RWPE2 (cell line): ENCODE measurements at regions not wholly inside any gene's neighbourhood (a gene's known extent, or its start where the extent isn't known, plus 50 kb on each side); places are given as distances from the start of the nearest gene placed in this dataset.

Experiments
- ATAC-seq: fragments of 200-7000 bp; cut with Tn5 transposase; 3 replicates; pipeline ENCODE4 v1.9.1; 2021; ENCODE audit warnings: low read depth
- DNase-seq: peaks from one replicate; pipeline ENCODE4 v3.0.0-alpha.2; 2020; ENCODE audit warnings: low spot score
- H3K27ac ChIP-seq: fragments of 450-650 bp; 2 replicates; pipeline ENCODE4 v1.5.1; 2017; ENCODE audit warnings: mild to moderate bottlenecking; ENCODE audit not compliant: poor library complexity, severe bottlenecking
- H3K27me3 ChIP-seq: fragments of 250-450 bp; sonication (Bioruptor Pico); 2 replicates; pipeline ENCODE4 v1.5.1; 2021; ENCODE audit warnings: mild to moderate bottlenecking, moderate library complexity; ENCODE audit not compliant: insufficient read depth, poor library complexity, severe bottlenecking
- H3K36me3 ChIP-seq: fragments of 250-450 bp; sonication (Bioruptor Pico); 2 replicates; pipeline ENCODE4 v1.5.1; 2020; ENCODE audit warnings: low read depth, mild to moderate bottlenecking, moderate library complexity
- H3K4me1 ChIP-seq: fragments of 250-450 bp; sonication (Bioruptor Pico); 2 replicates; pipeline ENCODE4 v1.5.1; 2021; ENCODE audit warnings: mild to moderate bottlenecking, moderate library complexity; ENCODE audit not compliant: insufficient read depth, poor library complexity, severe bottlenecking
- H3K4me3 ChIP-seq: fragments of 250-450 bp; sonication (Bioruptor Pico); 2 replicates; pipeline ENCODE4 v1.5.1; 2021; ENCODE audit warnings: mild to moderate bottlenecking, moderate library complexity; ENCODE audit not compliant: severe bottlenecking
- H3K9me3 ChIP-seq: fragments of 250-450 bp; sonication (Bioruptor Pico); 2 replicates; pipeline ENCODE4 v1.5.1; 2021; ENCODE audit warnings: mild to moderate bottlenecking, moderate library complexity; ENCODE audit not compliant: severe bottlenecking
- TF ChIP-seq, protein P1 (sequence below): fragments of 450-650 bp; IDR thresholded peaks from one replicate; pipeline ENCODE4 v1.5.1; 2017; ENCODE audit warnings: mild to moderate bottlenecking, moderate library complexity; ENCODE audit not compliant: poor library complexity, severe bottlenecking

- H3K36me3 ChIP-seq: no peaks in the 10 kb centered on the region
- no peak overlapping the region for H3K4me3 ChIP-seq
- DNase-seq (no peak), ATAC-seq (no peak)
- H3K4me1 ChIP-seq: no peaks in the 10 kb centered on the region
- H3K27me3 ChIP-seq: no peaks in the 10 kb centered on the region
- H3K27ac ChIP-seq: no peak overlapping the region
- no peaks in the 10 kb centered on the region for H3K9me3 ChIP-seq
- TF ChIP-seq, protein P1, sequence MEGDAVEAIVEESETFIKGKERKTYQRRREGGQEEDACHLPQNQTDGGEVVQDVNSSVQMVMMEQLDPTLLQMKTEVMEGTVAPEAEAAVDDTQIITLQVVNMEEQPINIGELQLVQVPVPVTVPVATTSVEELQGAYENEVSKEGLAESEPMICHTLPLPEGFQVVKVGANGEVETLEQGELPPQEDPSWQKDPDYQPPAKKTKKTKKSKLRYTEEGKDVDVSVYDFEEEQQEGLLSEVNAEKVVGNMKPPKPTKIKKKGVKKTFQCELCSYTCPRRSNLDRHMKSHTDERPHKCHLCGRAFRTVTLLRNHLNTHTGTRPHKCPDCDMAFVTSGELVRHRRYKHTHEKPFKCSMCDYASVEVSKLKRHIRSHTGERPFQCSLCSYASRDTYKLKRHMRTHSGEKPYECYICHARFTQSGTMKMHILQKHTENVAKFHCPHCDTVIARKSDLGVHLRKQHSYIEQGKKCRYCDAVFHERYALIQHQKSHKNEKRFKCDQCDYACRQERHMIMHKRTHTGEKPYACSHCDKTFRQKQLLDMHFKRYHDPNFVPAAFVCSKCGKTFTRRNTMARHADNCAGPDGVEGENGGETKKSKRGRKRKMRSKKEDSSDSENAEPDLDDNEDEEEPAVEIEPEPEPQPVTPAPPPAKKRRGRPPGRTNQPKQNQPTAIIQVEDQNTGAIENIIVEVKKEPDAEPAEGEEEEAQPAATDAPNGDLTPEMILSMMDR: no peak
Observed at GRCh38 chr16:17793354-17793753, 322.6 kb upstream of the XYLT1 start.

GRCh38 chr16:17784073-17784472 is 313.3 kb upstream of the XYLT1 start:
- TF ChIP-seq, protein P1: no peak
- no peak overlapping the region for H3K27ac ChIP-seq
- H3K27me3 ChIP-seq: peaks cover 11% of the 10 kb centered on the region
- ATAC-seq (peak; percentile 64), DNase-seq (no peak)
- H3K4me1 ChIP-seq: peaks cover under 1% of the 10 kb centered on the region
- H3K4me3 ChIP-seq: no peak overlapping the region
- H3K9me3 ChIP-seq: no peaks in the 10 kb centered on the region
- H3K36me3 ChIP-seq: no peaks in the 10 kb centered on the region

DNA sequence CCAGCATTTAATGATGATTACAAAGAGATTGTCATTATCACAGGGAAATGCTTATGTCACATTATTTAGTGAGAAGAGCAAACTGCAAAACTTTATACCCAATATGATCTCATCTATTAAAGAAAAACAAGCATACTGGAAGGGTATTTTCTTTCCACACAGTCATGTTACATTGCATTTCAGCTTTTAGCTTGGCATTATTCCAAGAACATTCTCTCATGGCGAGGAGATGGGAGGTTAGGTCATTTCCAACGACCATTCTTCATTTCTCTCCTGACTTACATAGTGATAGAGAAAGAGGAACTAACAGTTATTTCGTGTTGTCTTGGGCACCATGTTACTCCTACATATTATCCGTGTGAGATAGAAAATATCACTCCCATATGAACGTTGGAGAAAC is 309.4 kb upstream of the XYLT1 start:
- H3K9me3 ChIP-seq: no peaks in the 10 kb centered on the region
- H3K27me3 ChIP-seq: peaks cover 6% of the 10 kb centered on the region
- peaks cover 20% of the 10 kb centered on the region for H3K4me1 ChIP-seq
- H3K27ac ChIP-seq: no peak overlapping the region
- DNase-seq: no peak
- TF ChIP-seq, protein P1: no peak
- no peak overlapping the region for H3K4me3 ChIP-seq
- no peaks in the 10 kb centered on the region for H3K36me3 ChIP-seq
- ATAC-seq: no peak

- H3K9me3 ChIP-seq: no peaks in the 10 kb centered on the region
- H3K4me1 ChIP-seq: peaks cover 20% of the 10 kb centered on the region
- ATAC-seq (peak; percentile 92), DNase-seq (no peak)
- no peaks in the 10 kb centered on the region for H3K36me3 ChIP-seq
- H3K27ac ChIP-seq: peak overlapping the region; percentile 63
- H3K4me3 ChIP-seq: no peak overlapping the region
- TF ChIP-seq, protein P1: no peak
- no peaks in the 10 kb centered on the region for H3K27me3 ChIP-seq
Observed at GRCh38 chr16:17777408-17777863, 306.7 kb upstream of the XYLT1 start.

GRCh38 chr16:17776888-17777287 is 306.1 kb upstream of the XYLT1 start:
- peak; percentile 16; the same call in 1 of the 3 replicates for ATAC-seq
- H3K27me3 ChIP-seq: no peaks in the 10 kb centered on the region
- no peak for DNase-seq
- no peaks in the 10 kb centered on the region for H3K36me3 ChIP-seq
- H3K4me3 ChIP-seq: no peak overlapping the region
- H3K4me1 ChIP-seq: peaks cover 20% of the 10 kb centered on the region
- no peaks in the 10 kb centered on the region for H3K9me3 ChIP-seq
- H3K27ac ChIP-seq: peak overlapping the region; percentile 63
- TF ChIP-seq, protein P1: no peak
